ENCODE measurements at regions not wholly inside any gene's neighbourhood (a gene's known extent, or its start where the extent isn't known, plus 50 kb on each side); places are given as distances from the start of the nearest gene placed in this dataset.

DNA sequence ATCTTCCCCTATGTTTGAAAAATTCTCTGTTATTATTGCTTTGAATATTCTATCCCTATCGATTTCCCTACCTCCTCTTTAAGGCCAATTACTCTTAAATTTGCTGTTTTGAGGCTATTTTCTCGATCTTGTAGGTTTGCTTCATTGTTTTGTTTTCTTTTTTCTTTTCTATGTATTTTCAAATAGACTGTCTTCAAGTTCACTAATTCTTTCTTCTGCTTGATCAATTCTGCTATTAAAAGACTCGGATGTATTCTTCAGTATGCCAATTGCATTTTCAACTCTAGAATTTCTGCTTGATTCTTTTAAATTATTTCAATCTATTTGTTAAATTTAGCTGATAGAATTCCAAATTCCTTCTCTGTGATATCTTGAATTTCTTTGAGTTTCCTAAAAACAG lies 144.0 kb upstream of the NANOGP8 start:
- DNase-seq, result no peak
- H3K4me3 ChIP-seq, result no peak overlapping the region
- intact Hi-C loops (cut with DNase I; ENCODE audit: low total_unique reads), result no loop called here
- H3K9me3 ChIP-seq, result peaks cover 0 to 3% (median 0%) of the 10 kb centered on the region in 3 donors
- H3K27ac ChIP-seq, result no peak overlapping the region
- no peaks in the 10 kb centered on the region for H3K4me1 ChIP-seq
- TF ChIP-seq, protein P1, sequence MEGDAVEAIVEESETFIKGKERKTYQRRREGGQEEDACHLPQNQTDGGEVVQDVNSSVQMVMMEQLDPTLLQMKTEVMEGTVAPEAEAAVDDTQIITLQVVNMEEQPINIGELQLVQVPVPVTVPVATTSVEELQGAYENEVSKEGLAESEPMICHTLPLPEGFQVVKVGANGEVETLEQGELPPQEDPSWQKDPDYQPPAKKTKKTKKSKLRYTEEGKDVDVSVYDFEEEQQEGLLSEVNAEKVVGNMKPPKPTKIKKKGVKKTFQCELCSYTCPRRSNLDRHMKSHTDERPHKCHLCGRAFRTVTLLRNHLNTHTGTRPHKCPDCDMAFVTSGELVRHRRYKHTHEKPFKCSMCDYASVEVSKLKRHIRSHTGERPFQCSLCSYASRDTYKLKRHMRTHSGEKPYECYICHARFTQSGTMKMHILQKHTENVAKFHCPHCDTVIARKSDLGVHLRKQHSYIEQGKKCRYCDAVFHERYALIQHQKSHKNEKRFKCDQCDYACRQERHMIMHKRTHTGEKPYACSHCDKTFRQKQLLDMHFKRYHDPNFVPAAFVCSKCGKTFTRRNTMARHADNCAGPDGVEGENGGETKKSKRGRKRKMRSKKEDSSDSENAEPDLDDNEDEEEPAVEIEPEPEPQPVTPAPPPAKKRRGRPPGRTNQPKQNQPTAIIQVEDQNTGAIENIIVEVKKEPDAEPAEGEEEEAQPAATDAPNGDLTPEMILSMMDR (IDR thresholded peaks at IDR 0.05), result no peak
- H3K36me3 ChIP-seq, result no peaks in the 10 kb centered on the region
- H3K27me3 ChIP-seq, result no peaks in the 10 kb centered on the region

DNA sequence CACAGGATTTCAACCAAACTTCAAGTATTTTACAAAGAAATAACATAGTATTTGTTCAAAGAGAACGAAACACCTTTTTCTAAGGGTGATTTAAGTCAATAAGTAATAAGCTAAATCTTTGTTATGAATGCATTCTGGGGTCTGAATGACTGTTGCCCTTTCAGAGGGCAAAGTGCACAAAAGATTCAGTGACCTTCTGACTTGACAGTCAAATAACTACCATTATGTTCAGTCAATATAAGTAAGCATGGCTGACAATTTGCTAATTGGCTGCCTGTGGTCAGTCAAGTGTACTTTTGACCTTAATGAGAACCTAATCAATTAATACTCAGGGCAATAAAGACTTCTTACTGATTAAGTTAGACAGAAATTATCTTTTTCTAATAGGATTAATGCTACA lies 133.1 kb upstream of the NANOGP8 start:
- intact Hi-C loops (cut with DNase I; ENCODE audit: low total_unique reads), result no loop called here
- H3K36me3 ChIP-seq, result no peaks in the 10 kb centered on the region
- H3K9me3 ChIP-seq, result no peaks in the 10 kb centered on the region
- no peak for DNase-seq
- no peaks in the 10 kb centered on the region for H3K4me1 ChIP-seq
- no peaks in the 10 kb centered on the region for H3K27me3 ChIP-seq
- H3K4me3 ChIP-seq, result no peak overlapping the region
- no peak overlapping the region for H3K27ac ChIP-seq
- TF ChIP-seq, protein P1 (IDR thresholded peaks at IDR 0.05), result no peak

DNA sequence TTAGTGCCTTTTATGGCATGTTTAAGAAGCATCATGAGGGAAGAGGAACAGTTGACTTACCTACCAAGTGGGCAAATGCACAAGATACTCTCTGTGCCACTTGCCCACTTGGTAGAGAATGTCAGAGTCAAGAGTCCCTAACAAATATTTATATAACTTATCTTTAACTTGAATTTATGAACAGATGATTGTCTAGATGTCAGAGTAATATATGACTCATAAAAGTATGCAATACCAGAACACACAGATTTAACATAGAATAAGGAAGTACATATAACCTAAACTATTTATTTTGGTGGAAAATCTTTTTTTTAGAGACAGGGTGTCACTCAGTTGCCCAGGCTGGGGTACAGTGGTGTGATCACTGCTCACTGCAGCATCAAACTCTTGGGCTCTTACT lies 130.0 kb upstream of the NANOGP8 start:
- no peak for DNase-seq
- no peak overlapping the region for H3K27ac ChIP-seq
- H3K4me1 ChIP-seq, result no peaks in the 10 kb centered on the region
- TF ChIP-seq, protein P1 (IDR thresholded peaks at IDR 0.05), result no peak
- intact Hi-C loops (cut with DNase I; ENCODE audit: low total_unique reads), result no loop called here
- no peaks in the 10 kb centered on the region for H3K27me3 ChIP-seq
- no peaks in the 10 kb centered on the region for H3K36me3 ChIP-seq
- no peak overlapping the region for H3K4me3 ChIP-seq
- H3K9me3 ChIP-seq, result no peaks in the 10 kb centered on the region

DNA sequence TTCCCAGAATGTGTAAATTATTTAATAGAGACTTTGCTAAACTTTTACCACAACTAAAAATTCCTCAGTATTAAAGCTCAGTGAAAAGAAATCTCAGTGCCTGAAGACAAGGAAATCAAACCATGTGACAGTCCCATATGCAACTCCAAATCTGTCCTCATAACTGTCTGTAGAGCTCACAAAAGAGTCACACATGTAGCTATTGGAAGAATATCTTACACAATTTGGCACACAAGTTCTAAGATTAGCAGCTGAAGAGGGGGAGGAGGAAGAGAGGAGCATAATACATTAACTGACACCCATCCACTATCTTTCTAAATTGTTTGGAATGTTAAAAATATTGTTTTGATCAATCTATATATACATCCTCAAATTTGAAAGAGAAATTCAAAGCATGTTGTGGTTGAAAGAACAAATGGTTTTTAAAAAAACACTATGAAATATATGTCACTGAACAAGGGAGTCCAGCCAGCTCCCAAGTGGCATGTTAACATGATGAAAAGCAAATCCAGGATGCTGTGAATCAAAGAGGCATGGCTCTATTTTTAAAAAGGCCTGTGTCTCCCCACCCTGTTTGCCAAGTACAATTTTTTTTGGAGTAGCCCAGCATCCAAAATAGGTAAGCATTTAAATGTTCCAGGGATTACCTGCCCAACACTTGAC lies 126.3 kb upstream of the NANOGP8 start:
- Histone ChIP-seq H3K27me3 (no peaks in the 10 kb centered on the region), H3K9me3 (no peaks in the 10 kb centered on the region), H3K27ac (no peak overlapping the region), H3K4me3 (no peak overlapping the region), H3K36me3 (no peaks in the 10 kb centered on the region), H3K4me1 (no peaks in the 10 kb centered on the region)
- TF ChIP-seq, protein P1 (IDR thresholded peaks at IDR 0.05), result no peak
- intact Hi-C loops (cut with DNase I; ENCODE audit: low total_unique reads), result no loop called here
- no peak for DNase-seq

DNA sequence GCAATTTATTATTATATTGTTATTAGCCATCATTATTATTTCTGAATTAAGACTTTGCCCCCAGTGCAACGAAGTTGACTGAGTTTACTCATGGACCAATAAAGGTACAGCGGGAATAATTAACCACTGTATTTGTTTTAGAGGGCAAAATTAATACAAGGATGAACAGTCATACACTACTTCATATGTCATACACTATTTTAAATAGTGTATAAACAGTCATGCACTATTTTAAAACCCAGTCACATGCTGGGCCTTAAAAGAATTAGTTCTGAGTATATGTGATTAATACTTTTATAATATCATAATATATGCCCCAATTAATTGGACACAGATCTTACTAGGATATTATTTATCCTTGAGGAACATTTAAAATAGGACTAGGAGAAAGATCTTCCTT lies 125.3 kb upstream of the NANOGP8 start:
- intact Hi-C loops (cut with DNase I; ENCODE audit: low total_unique reads), result no loop called here
- no peak for DNase-seq
- Histone ChIP-seq H3K4me3 (no peak overlapping the region), H3K9me3 (no peaks in the 10 kb centered on the region), H3K4me1 (no peaks in the 10 kb centered on the region), H3K27ac (no peak overlapping the region), H3K36me3 (no peaks in the 10 kb centered on the region), H3K27me3 (no peaks in the 10 kb centered on the region)
- TF ChIP-seq, protein P1 (IDR thresholded peaks at IDR 0.05), result no peak

DNA sequence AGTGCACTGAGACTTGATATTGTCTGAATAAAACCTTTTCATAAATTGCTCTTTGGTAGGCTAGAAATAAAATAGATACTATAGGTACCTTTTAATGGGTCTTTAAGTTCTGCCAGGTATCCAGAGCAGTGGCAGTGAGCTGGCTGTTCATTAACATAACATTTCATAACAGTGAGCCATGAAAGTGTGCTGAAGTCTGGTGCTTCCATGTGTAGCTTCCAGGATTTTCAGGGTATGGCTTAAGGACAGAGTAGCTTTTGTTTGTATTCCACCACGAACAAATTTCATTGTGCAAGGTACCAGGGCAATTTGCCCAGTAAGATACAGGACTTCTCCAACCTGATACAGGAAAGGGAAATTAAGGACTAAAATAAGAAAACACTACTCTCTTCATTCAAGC lies 124.7 kb upstream of the NANOGP8 start:
- Histone ChIP-seq H3K4me3 (no peak overlapping the region), H3K27ac (no peak overlapping the region), H3K9me3 (no peaks in the 10 kb centered on the region), H3K27me3 (no peaks in the 10 kb centered on the region), H3K36me3 (no peaks in the 10 kb centered on the region), H3K4me1 (no peaks in the 10 kb centered on the region)
- DNase-seq, result no peak
- intact Hi-C loops (cut with DNase I; ENCODE audit: low total_unique reads), result no loop called here
- TF ChIP-seq, protein P1 (IDR thresholded peaks at IDR 0.05), result no peak
